ENCODE measurements at regions not wholly inside any gene's neighbourhood (a gene's known extent, or its start where the extent isn't known, plus 50 kb on each side); places are given as distances from the start of the nearest gene placed in this dataset.

DNA sequence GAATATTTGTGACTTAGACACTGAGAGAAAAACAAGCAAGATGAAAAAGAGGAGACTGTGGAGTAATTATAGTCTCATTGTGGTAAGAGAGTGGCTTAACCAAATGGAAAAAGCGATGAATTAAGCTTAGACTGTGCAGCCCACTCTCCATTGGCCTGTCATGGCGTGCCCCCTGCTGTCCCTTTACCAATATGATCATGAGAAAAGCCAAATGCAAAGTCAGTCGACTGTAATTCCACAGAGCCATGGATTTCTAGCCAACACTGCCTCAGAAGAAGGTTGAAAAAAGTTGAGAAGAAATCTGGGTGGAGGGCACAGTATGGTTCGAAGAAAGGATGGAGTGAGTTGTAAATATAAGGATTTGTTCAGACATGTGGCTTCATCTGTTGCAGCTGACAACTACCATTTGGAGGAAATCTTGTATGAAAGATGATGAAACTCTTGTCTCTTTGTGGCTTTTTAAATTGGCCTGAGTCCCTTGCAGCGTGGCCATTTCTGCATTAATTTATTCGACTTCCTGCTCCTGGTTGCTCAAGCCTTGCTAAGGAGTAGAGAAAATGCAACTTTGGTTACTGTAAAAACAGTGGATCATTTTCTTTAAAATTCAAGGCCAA, 251.4 kb downstream of the DOK5 start:
- TF ChIP-seq, protein P1, sequence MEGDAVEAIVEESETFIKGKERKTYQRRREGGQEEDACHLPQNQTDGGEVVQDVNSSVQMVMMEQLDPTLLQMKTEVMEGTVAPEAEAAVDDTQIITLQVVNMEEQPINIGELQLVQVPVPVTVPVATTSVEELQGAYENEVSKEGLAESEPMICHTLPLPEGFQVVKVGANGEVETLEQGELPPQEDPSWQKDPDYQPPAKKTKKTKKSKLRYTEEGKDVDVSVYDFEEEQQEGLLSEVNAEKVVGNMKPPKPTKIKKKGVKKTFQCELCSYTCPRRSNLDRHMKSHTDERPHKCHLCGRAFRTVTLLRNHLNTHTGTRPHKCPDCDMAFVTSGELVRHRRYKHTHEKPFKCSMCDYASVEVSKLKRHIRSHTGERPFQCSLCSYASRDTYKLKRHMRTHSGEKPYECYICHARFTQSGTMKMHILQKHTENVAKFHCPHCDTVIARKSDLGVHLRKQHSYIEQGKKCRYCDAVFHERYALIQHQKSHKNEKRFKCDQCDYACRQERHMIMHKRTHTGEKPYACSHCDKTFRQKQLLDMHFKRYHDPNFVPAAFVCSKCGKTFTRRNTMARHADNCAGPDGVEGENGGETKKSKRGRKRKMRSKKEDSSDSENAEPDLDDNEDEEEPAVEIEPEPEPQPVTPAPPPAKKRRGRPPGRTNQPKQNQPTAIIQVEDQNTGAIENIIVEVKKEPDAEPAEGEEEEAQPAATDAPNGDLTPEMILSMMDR (IDR thresholded peaks at IDR 0.05): peak in 1 of 12 donors; percentile 18
- TF ChIP-seq POLR2A (IDR thresholded peaks at IDR 0.05): no peak
